ENCODE measurements at regions not wholly inside any gene's neighbourhood (a gene's known extent, or its start where the extent isn't known, plus 50 kb on each side); places are given as distances from the start of the nearest gene placed in this dataset.
A peak's percentile ranks its signal among the peaks of the same experiment; 100 is the strongest.

- Histone ChIP-seq H3K36me3 (ENCODE audit: insufficient read depth, low read length) (peaks cover 7% of the 10 kb centered on the region; the same call in 1 of the 2 replicates), H3K27me3 (ENCODE audit: insufficient read depth, low read length) (no peaks in the 10 kb centered on the region), H3K4me1 (ENCODE audit: insufficient read depth, low read length, severe bottlenecking) (peaks cover 34% of the 10 kb centered on the region), H3K9me2 (ENCODE audit: low read depth, low read length) (no peaks in the 10 kb centered on the region), H2AFZ (ENCODE audit: low read length) (no peak overlapping the region), H3F3A (ENCODE audit: insufficient read depth, low read length) (no peaks in the 10 kb centered on the region), H3K27ac (ENCODE audit: low read depth, low read length, poor library complexity, severe bottlenecking) (peak overlapping the region; percentile 49), H3K4me3 (ENCODE audit: low read depth, low read length, poor library complexity, severe bottlenecking) (no peak overlapping the region), H3K9ac (ENCODE audit: low read length) (no peak overlapping the region), H3K4me2 (ENCODE audit: low read length) (no peak overlapping the region), H4K20me1 (ENCODE audit: insufficient read depth, low read length) (no peaks in the 10 kb centered on the region), H3K9me3 (ENCODE audit: low read length) (peaks cover 3% of the 10 kb centered on the region; the same call in 1 of the 2 replicates), H3K79me2 (ENCODE audit: insufficient read depth, low read length) (no peaks in the 10 kb centered on the region)
- TF ChIP-seq, protein P1, sequence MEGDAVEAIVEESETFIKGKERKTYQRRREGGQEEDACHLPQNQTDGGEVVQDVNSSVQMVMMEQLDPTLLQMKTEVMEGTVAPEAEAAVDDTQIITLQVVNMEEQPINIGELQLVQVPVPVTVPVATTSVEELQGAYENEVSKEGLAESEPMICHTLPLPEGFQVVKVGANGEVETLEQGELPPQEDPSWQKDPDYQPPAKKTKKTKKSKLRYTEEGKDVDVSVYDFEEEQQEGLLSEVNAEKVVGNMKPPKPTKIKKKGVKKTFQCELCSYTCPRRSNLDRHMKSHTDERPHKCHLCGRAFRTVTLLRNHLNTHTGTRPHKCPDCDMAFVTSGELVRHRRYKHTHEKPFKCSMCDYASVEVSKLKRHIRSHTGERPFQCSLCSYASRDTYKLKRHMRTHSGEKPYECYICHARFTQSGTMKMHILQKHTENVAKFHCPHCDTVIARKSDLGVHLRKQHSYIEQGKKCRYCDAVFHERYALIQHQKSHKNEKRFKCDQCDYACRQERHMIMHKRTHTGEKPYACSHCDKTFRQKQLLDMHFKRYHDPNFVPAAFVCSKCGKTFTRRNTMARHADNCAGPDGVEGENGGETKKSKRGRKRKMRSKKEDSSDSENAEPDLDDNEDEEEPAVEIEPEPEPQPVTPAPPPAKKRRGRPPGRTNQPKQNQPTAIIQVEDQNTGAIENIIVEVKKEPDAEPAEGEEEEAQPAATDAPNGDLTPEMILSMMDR (IDR thresholded peaks at IDR 0.05; ENCODE audit: low read length): no peak
- no peak for TF ChIP-seq EZH2 (IDR thresholded peaks at IDR 0.05; ENCODE audit: borderline replicate concordance, low read length)
These were observed 295.5 kb downstream of the RPLP1 start for GRCh38 chr15:69748131-69748530.

DNA sequence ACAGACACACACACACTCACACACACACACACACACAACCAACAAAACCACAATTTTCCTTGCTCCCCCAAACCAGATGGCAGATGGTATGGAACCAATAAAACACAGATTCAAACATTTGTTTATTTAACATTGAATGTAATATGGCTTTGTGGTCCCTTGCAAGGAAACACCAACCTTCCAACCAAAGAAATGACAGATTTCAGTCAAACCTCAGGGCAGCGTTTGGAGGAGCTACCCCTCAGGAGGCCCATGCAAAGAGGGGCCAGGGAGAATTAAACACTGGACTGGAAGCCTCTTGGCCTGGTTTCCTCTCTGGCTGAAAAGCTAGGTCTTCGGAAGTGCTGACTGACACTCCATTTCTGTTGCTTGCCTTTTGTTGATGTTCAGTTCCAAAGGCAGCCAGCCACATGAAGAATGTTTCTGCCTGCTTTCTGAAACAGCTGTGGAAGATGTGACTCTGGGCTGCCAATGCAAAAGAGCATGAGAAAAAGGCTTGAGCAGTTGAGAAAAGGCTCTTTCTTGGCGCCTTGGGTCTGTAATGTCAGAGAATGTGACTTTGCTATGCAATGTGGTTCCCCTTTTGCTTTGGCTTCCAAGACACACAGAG, 296.1 kb downstream of the RPLP1 start:
- no peaks in the 10 kb centered on the region for H3K27me3 ChIP-seq (ENCODE audit: insufficient read depth, low read length)
- peak overlapping the region; percentile 49 for H3K27ac ChIP-seq (ENCODE audit: low read depth, low read length, poor library complexity, severe bottlenecking)
- H3K4me2 ChIP-seq (ENCODE audit: low read length): no peak overlapping the region
- no peaks in the 10 kb centered on the region for H4K20me1 ChIP-seq (ENCODE audit: insufficient read depth, low read length)
- TF ChIP-seq EZH2 (IDR thresholded peaks at IDR 0.05; ENCODE audit: borderline replicate concordance, low read length): no peak
- TF ChIP-seq, protein P1 (IDR thresholded peaks at IDR 0.05; ENCODE audit: low read length): no peak
- H3F3A ChIP-seq (ENCODE audit: insufficient read depth, low read length): no peaks in the 10 kb centered on the region
- H3K36me3 ChIP-seq (ENCODE audit: insufficient read depth, low read length): peaks cover 10% of the 10 kb centered on the region; the same call in 1 of the 2 replicates
- H3K79me2 ChIP-seq (ENCODE audit: insufficient read depth, low read length): no peaks in the 10 kb centered on the region
- no peak overlapping the region for H3K4me3 ChIP-seq (ENCODE audit: low read depth, low read length, poor library complexity, severe bottlenecking)
- H2AFZ ChIP-seq (ENCODE audit: low read length): no peak overlapping the region
- H3K9ac ChIP-seq (ENCODE audit: low read length): no peak overlapping the region
- H3K9me3 ChIP-seq (ENCODE audit: low read length): peaks cover 9% of the 10 kb centered on the region
- peaks cover 33% of the 10 kb centered on the region for H3K4me1 ChIP-seq (ENCODE audit: insufficient read depth, low read length, severe bottlenecking)
- H3K9me2 ChIP-seq (ENCODE audit: low read depth, low read length): no peaks in the 10 kb centered on the region

- TF ChIP-seq EZH2 (IDR thresholded peaks at IDR 0.05; ENCODE audit: borderline replicate concordance, low read length): no peak
- TF ChIP-seq, protein P1 (IDR thresholded peaks at IDR 0.05; ENCODE audit: low read length): no peak
- no peaks in the 10 kb centered on the region for H3K27me3 ChIP-seq (ENCODE audit: insufficient read depth, low read length)
- peaks cover 11% of the 10 kb centered on the region for H3K9me3 ChIP-seq (ENCODE audit: low read length)
- no peak overlapping the region for H3K9ac ChIP-seq (ENCODE audit: low read length)
- no peaks in the 10 kb centered on the region for H3F3A ChIP-seq (ENCODE audit: insufficient read depth, low read length)
- no peak overlapping the region for H3K4me2 ChIP-seq (ENCODE audit: low read length)
- H3K79me2 ChIP-seq (ENCODE audit: insufficient read depth, low read length): no peaks in the 10 kb centered on the region
- peak overlapping the region; percentile 49 for H3K27ac ChIP-seq (ENCODE audit: low read depth, low read length, poor library complexity, severe bottlenecking)
- H2AFZ ChIP-seq (ENCODE audit: low read length): no peak overlapping the region
- peaks cover 27% of the 10 kb centered on the region for H3K4me1 ChIP-seq (ENCODE audit: insufficient read depth, low read length, severe bottlenecking)
- H3K4me3 ChIP-seq (ENCODE audit: low read depth, low read length, poor library complexity, severe bottlenecking): no peak overlapping the region
- peaks cover 14% of the 10 kb centered on the region; the same call in 1 of the 2 replicates for H3K36me3 ChIP-seq (ENCODE audit: insufficient read depth, low read length)
- no peaks in the 10 kb centered on the region for H3K9me2 ChIP-seq (ENCODE audit: low read depth, low read length)
- H4K20me1 ChIP-seq (ENCODE audit: insufficient read depth, low read length): no peaks in the 10 kb centered on the region
These were observed 296.7 kb downstream of the RPLP1 start for GRCh38 chr15:69749274-69749673.
